ENCODE measurements at regions not wholly inside any gene's neighbourhood (a gene's known extent, or its start where the extent isn't known, plus 50 kb on each side); places are given as distances from the start of the nearest gene placed in this dataset.

DNA sequence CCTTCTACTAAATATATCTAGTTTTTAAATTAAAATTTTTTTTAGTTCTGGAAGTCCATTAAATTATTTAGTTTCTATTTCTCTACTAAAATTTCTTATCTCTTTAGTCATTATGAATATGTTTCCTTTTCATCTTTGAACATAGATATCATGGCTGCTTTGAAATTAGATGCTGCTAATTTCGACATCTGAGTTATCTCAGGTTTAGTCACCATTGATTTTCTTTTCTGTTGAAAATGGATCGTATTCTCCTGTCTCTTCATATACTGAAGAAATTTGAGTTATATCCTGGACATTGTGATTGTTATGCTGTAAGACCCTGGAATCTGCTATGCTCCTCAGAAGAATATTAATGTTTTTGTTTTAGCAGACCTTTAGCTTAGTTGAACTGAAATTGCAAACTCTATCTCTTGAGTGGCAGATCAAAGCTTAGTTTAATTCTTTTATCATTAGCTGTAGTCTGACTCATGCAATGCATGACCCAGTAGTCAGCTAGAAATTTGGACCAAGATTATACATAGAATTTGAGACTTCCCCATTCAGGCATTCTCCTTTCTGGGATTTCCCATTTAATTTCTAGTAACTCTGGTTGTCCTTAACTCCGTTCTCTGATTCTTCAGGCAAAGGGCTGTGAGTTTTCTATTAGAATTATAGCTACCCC, 439.8 kb upstream of the IL12A start:
- intact Hi-C loops (cut with micrococcal nuclease), result no loop called here
- Histone ChIP-seq H3K27ac (ENCODE audit: low read length) (no peak overlapping the region), H3K9me3 (ENCODE audit: control insufficient read depth, insufficient read depth, low read length) (no peaks in the 10 kb centered on the region), H3K27me3 (ENCODE audit: control insufficient read depth, insufficient read depth, low read length) (no peaks in the 10 kb centered on the region), H3K4me1 (ENCODE audit: control insufficient read depth, insufficient read depth, low read length) (no peaks in the 10 kb centered on the region), H3K36me3 (ENCODE audit: control insufficient read depth, insufficient read depth, low read length) (no peaks in the 10 kb centered on the region), H3K4me3 (ENCODE audit: low read length) (no peak overlapping the region)
- Mint-ChIP-seq H3K4me3 (no peak overlapping the region), H3K27ac (no peak overlapping the region), H3K27me3 (ENCODE audit: low read depth in 2 of 2) (no peaks in the 10 kb centered on the region), H3K4me1 (no peaks in the 10 kb centered on the region), H3K36me3 (no peaks in the 10 kb centered on the region), H3K9me3 (peaks cover 3 to 4% of the 10 kb centered on the region in 2 donors)
- DNase-seq (no peak), ATAC-seq (no peak)
- WGBS (ENCODE audit: insufficient coverage), result 84% methylated on average over 3 of the region's 3 CpGs
- TF ChIP-seq, protein P1, sequence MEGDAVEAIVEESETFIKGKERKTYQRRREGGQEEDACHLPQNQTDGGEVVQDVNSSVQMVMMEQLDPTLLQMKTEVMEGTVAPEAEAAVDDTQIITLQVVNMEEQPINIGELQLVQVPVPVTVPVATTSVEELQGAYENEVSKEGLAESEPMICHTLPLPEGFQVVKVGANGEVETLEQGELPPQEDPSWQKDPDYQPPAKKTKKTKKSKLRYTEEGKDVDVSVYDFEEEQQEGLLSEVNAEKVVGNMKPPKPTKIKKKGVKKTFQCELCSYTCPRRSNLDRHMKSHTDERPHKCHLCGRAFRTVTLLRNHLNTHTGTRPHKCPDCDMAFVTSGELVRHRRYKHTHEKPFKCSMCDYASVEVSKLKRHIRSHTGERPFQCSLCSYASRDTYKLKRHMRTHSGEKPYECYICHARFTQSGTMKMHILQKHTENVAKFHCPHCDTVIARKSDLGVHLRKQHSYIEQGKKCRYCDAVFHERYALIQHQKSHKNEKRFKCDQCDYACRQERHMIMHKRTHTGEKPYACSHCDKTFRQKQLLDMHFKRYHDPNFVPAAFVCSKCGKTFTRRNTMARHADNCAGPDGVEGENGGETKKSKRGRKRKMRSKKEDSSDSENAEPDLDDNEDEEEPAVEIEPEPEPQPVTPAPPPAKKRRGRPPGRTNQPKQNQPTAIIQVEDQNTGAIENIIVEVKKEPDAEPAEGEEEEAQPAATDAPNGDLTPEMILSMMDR (IDR thresholded peaks at IDR 0.05), result no peak

DNA sequence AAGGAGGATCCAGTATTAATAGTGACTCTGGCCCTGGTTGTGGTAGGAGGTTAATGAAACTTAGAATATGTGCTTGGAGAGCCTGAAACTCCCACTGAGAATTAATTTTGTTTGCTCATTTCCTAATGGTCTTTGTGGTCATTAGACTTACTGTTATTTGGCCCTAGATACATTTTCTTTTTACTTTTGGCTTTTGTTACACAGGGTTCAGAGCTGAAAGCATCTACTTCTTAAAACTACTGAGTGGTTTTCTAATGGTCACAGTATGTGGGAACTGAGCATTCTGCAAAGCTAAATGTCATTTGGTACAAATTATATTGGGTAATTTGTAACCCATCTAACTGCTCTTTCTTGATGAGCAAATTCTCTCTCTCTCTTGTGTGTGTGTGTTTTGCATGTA, 433.4 kb upstream of the IL12A start:
- TF ChIP-seq, protein P1 (IDR thresholded peaks at IDR 0.05), result no peak
- Mint-ChIP-seq H3K36me3 (no peaks in the 10 kb centered on the region), H3K27ac (no peak overlapping the region), H3K9me3 (peaks cover 5% of the 10 kb centered on the region in 2 donors), H3K4me3 (no peak overlapping the region), H3K4me1 (no peaks in the 10 kb centered on the region), H3K27me3 (ENCODE audit: low read depth in 2 of 2) (no peaks in the 10 kb centered on the region)
- Histone ChIP-seq H3K9me3 (ENCODE audit: control insufficient read depth, insufficient read depth, low read length) (no peaks in the 10 kb centered on the region), H3K4me3 (ENCODE audit: low read length) (no peak overlapping the region), H3K36me3 (ENCODE audit: control insufficient read depth, insufficient read depth, low read length) (no peaks in the 10 kb centered on the region), H3K27ac (ENCODE audit: low read length) (no peak overlapping the region), H3K27me3 (ENCODE audit: control insufficient read depth, insufficient read depth, low read length) (no peaks in the 10 kb centered on the region), H3K4me1 (ENCODE audit: control insufficient read depth, insufficient read depth, low read length) (no peaks in the 10 kb centered on the region)
- no peak for DNase-seq
- ATAC-seq, result no peak
- intact Hi-C loops (cut with micrococcal nuclease), result no loop called here

DNA sequence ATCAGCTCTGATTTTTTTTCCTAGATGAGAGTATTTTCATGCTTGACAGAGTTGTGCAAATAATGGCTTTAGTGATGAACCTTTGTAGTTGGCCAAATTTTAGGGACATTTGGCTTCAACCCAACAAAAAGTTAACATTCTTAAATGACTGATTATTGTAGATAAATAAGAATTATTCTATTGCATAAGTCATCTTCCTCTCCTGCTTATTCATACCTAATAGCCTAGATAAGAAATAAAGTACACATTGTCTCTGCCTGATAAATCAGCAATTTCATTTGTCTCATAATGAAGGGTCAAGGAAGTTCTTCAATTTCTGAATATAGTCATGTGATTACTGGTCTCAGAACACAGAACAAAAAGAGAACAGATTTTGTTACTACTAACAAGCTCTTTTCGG, 428.9 kb upstream of the IL12A start:
- Mint-ChIP-seq H3K27ac (no peak overlapping the region), H3K36me3 (no peaks in the 10 kb centered on the region), H3K9me3 (peaks cover 1 to 2% of the 10 kb centered on the region in 2 donors), H3K4me3 (no peak overlapping the region), H3K4me1 (no peaks in the 10 kb centered on the region), H3K27me3 (ENCODE audit: low read depth in 2 of 2) (no peaks in the 10 kb centered on the region)
- no peaks in the 10 kb centered on the region for H3K4me1 ChIP-seq (ENCODE audit: control insufficient read depth, insufficient read depth, low read length)
- no peaks in the 10 kb centered on the region for H3K27me3 ChIP-seq (ENCODE audit: control insufficient read depth, insufficient read depth, low read length)
- WGBS (ENCODE audit: insufficient coverage), result no CpG with 5 or more reads among the region's 1 CpG
- no peak for ATAC-seq
- intact Hi-C loops (cut with micrococcal nuclease), result no loop called here
- TF ChIP-seq, protein P1 (IDR thresholded peaks at IDR 0.05), result no peak
- no peak overlapping the region for H3K27ac ChIP-seq (ENCODE audit: low read length)
- no peaks in the 10 kb centered on the region for H3K36me3 ChIP-seq (ENCODE audit: control insufficient read depth, insufficient read depth, low read length)
- H3K4me3 ChIP-seq (ENCODE audit: low read length), result no peak overlapping the region
- H3K9me3 ChIP-seq (ENCODE audit: control insufficient read depth, insufficient read depth, low read length), result no peaks in the 10 kb centered on the region
- DNase-seq, result no peak

Data from natural killer cell (primary cell).